Mesenchymal stem cell (in vitro differentiated cells and primary cell): ENCODE measurements at regions not wholly inside any gene's neighbourhood (a gene's known extent, or its start where the extent isn't known, plus 50 kb on each side); places are given as distances from the start of the nearest gene placed in this dataset.

Experiments
- DNase-seq: peaks from one replicate; pipeline ENCODE4 v3.0.0-alpha.2; 2013
- H2AFZ ChIP-seq: one replicate; pipeline ENCODE4 v1.6.1; 2013; ENCODE audit warnings: low read depth, mild to moderate bottlenecking, control low read depth, inconsistent platforms, low read length, moderate library complexity
- H2AK5ac ChIP-seq: 2 replicates; pipeline ENCODE4 v1.6.1; 2013; ENCODE audit warnings: low read length, moderate library complexity, mild to moderate bottlenecking, inconsistent platforms; ENCODE audit not compliant: severe bottlenecking
- H2BK120ac ChIP-seq: one replicate; pipeline ENCODE4 v1.6.1; 2013; ENCODE audit warnings: low read depth, mild to moderate bottlenecking, inconsistent platforms, low read length, moderate library complexity
- H2BK12ac ChIP-seq, 2 experiments: one replicate each; pipeline ENCODE4 v1.6.1; 2013; ENCODE audit warnings: inconsistent platforms in 2 of 2, low read length in 2 of 2, mild to moderate bottlenecking in 2 of 2, moderate library complexity in 2 of 2, control low read depth in 1 of 2
- H2BK15ac ChIP-seq: one replicate; pipeline ENCODE4 v1.6.1; 2013; ENCODE audit warnings: mild to moderate bottlenecking, low read depth, inconsistent platforms; ENCODE audit not compliant: poor library complexity, severe bottlenecking
- H2BK5ac ChIP-seq: 2 replicates; pipeline ENCODE4 v1.6.1; 2013; ENCODE audit warnings: low read depth, mild to moderate bottlenecking, low read length, control low read depth, inconsistent platforms; ENCODE audit not compliant: poor library complexity, severe bottlenecking
- H3K14ac ChIP-seq, 2 experiments: one replicate each; pipeline ENCODE4 v1.6.1; 2013; ENCODE audit warnings: inconsistent platforms in 2 of 2, low read length in 2 of 2, control low read depth in 1 of 2, mild to moderate bottlenecking in 1 of 2, moderate library complexity in 1 of 2
- H3K18ac ChIP-seq, 2 experiments: one replicate each; pipeline ENCODE4 v1.6.1; 2013; ENCODE audit warnings: inconsistent platforms in 2 of 2, low read length in 2 of 2, control low read depth in 1 of 2, low read depth in 1 of 2, mild to moderate bottlenecking in 1 of 2
- H3K23ac ChIP-seq, 2 experiments: one replicate each; pipeline ENCODE4 v1.6.1; 2013; ENCODE audit warnings: inconsistent platforms in 2 of 2, low read length in 2 of 2, mild to moderate bottlenecking in 2 of 2, moderate library complexity in 2 of 2, control low read depth in 1 of 2
- H3K27ac ChIP-seq: 2 replicates; pipeline ENCODE4 v1.5.1; 2013; ENCODE audit warnings: mild to moderate bottlenecking, moderate library complexity, low read length, control low read depth, inconsistent platforms; ENCODE audit not compliant: poor library complexity, severe bottlenecking
- H3K27me3 ChIP-seq, 2 experiments: 2 replicates each; pipeline versions ENCODE4 v1.6.1 to v1.7.0; 2013; ENCODE audit warnings: low read length in 2 of 2, mild to moderate bottlenecking in 2 of 2, moderate library complexity in 2 of 2, control low read depth in 1 of 2, inconsistent platforms in 1 of 2; ENCODE audit not compliant: control insufficient read depth in 1 of 2, insufficient read depth in 1 of 2
- H3K36me3 ChIP-seq, 2 experiments: 2 replicates each; pipeline versions ENCODE4 v1.6.1 to v1.7.0; 2013; ENCODE audit warnings: low read length in 2 of 2, control low read depth in 1 of 2, inconsistent platforms in 1 of 2, low read depth in 1 of 2, mild to moderate bottlenecking in 1 of 2; ENCODE audit not compliant: insufficient read depth in 2 of 2, control insufficient read depth in 1 of 2
- H3K4ac ChIP-seq, 2 experiments: one replicate each; pipeline ENCODE4 v1.6.1; 2013; ENCODE audit warnings: inconsistent platforms in 2 of 2, low read length in 2 of 2, mild to moderate bottlenecking in 2 of 2, moderate library complexity in 2 of 2, control low read depth in 1 of 2, low read depth in 1 of 2
- H3K4me1 ChIP-seq: 2 replicates; pipeline ENCODE4 v1.6.1; 2013; ENCODE audit warnings: low read depth, low read length, control low read depth; ENCODE audit not compliant: control insufficient read depth, insufficient read depth
- H3K4me2 ChIP-seq: 2 replicates; pipeline ENCODE4 v1.6.1; 2013; ENCODE audit warnings: low read length, mild to moderate bottlenecking, inconsistent platforms; ENCODE audit not compliant: poor library complexity, severe bottlenecking
- H3K4me3 ChIP-seq, 2 experiments: 2 replicates each; pipeline versions ENCODE4 v1.5.1 to v1.7.0; 2013; ENCODE audit warnings: low read length in 2 of 2, mild to moderate bottlenecking in 2 of 2, control low read depth in 1 of 2, low read depth in 1 of 2; ENCODE audit not compliant: insufficient read depth in 1 of 2
- H3K79me1 ChIP-seq: replicated peaks from 2 replicates; pipeline ENCODE4 v1.6.1; 2013; ENCODE audit warnings: mild to moderate bottlenecking, control low read depth, low read length, inconsistent platforms; ENCODE audit not compliant: poor library complexity, severe bottlenecking
- H3K9ac ChIP-seq: 2 replicates; pipeline ENCODE4 v1.7.0; 2013; ENCODE audit warnings: mild to moderate bottlenecking, low read length, moderate library complexity
- H3K9me3 ChIP-seq: 2 replicates; pipeline ENCODE4 v1.7.0; 2013; ENCODE audit warnings: mild to moderate bottlenecking, low read length; ENCODE audit not compliant: control insufficient read depth
- H4K8ac ChIP-seq: one replicate; pipeline ENCODE4 v1.6.1; 2013; ENCODE audit warnings: inconsistent platforms, mild to moderate bottlenecking, low read length, moderate library complexity
- H4K91ac ChIP-seq: one replicate; pipeline ENCODE4 v1.6.1; 2013; ENCODE audit warnings: mild to moderate bottlenecking, low read length, inconsistent platforms
- WGBS: methylation state at CpG from one replicate; pipeline ENCODE4 v1.1.7; 2013; ENCODE audit warnings: mixed read lengths; 5-methylcytosine and 5-hydroxymethylcytosine counted together

- H3K4me2 ChIP-seq, result no peak overlapping the region
- no peak overlapping the region for H2BK120ac ChIP-seq
- no peak overlapping the region for H2AFZ ChIP-seq
- H3K18ac ChIP-seq, result no peak overlapping the region
- no peak overlapping the region for H4K8ac ChIP-seq
- H3K36me3 ChIP-seq, result no peaks in the 10 kb centered on the region
- H4K91ac ChIP-seq, result no peak overlapping the region
- no peak overlapping the region for H2BK15ac ChIP-seq
- H3K27me3 ChIP-seq, result no peaks in the 10 kb centered on the region
- no peak overlapping the region for H3K23ac ChIP-seq
- H3K9ac ChIP-seq, result no peak overlapping the region
- H2BK5ac ChIP-seq, result no peak overlapping the region
- H3K4ac ChIP-seq, result no peak overlapping the region
- no peak overlapping the region for H2AK5ac ChIP-seq
- no peak overlapping the region for H3K14ac ChIP-seq
- no peak overlapping the region for H2BK12ac ChIP-seq
- no peak overlapping the region for H3K27ac ChIP-seq
- H3K9me3 ChIP-seq, result peaks cover 3% of the 10 kb centered on the region
- no peaks in the 10 kb centered on the region for H3K4me1 ChIP-seq
- DNase-seq, result no peak
- no peak overlapping the region for H3K4me3 ChIP-seq
- no peaks in the 10 kb centered on the region for H3K79me1 ChIP-seq
- 94% methylated on average over 3 of the region's 3 CpGs for WGBS
Observed at GRCh38 chr5:130666462-130666861, 498.6 kb downstream of the HINT1 start.

GRCh38 chr5:130652176-130652575 is 512.9 kb downstream of the HINT1 start:
- no peak overlapping the region for H3K18ac ChIP-seq
- no peaks in the 10 kb centered on the region for H3K36me3 ChIP-seq
- no peak overlapping the region for H2BK15ac ChIP-seq
- no peak overlapping the region for H2AFZ ChIP-seq
- DNase-seq, result peak; percentile 84
- WGBS, result 3% methylated on average over 2 of the region's 2 CpGs
- H3K9ac ChIP-seq, result no peak overlapping the region
- no peak overlapping the region for H2BK5ac ChIP-seq
- no peak overlapping the region for H3K4me2 ChIP-seq
- H3K4ac ChIP-seq, result no peak overlapping the region
- no peak overlapping the region for H3K27ac ChIP-seq
- peaks cover 1% of the 10 kb centered on the region for H3K4me1 ChIP-seq
- H4K91ac ChIP-seq, result no peak overlapping the region
- H3K23ac ChIP-seq, result no peak overlapping the region
- no peak overlapping the region for H3K14ac ChIP-seq
- H2AK5ac ChIP-seq, result no peak overlapping the region
- H3K4me3 ChIP-seq, result no peak overlapping the region
- no peak overlapping the region for H4K8ac ChIP-seq
- H3K79me1 ChIP-seq, result no peaks in the 10 kb centered on the region
- H2BK120ac ChIP-seq, result no peak overlapping the region
- H2BK12ac ChIP-seq, result no peak overlapping the region
- H3K27me3 ChIP-seq, result no peaks in the 10 kb centered on the region
- no peaks in the 10 kb centered on the region for H3K9me3 ChIP-seq

GRCh38 chr5:130651440-130651839 is 513.6 kb downstream of the HINT1 start:
- Histone ChIP-seq H2BK15ac (no peak overlapping the region), H3K36me3 (no peaks in the 10 kb centered on the region), H4K8ac (no peak overlapping the region), H3K4ac (no peak overlapping the region), H2BK12ac (no peak overlapping the region), H2AFZ (no peak overlapping the region), H3K27ac (no peak overlapping the region), H3K79me1 (no peaks in the 10 kb centered on the region), H2AK5ac (no peak overlapping the region), H2BK5ac (no peak overlapping the region), H3K27me3 (no peaks in the 10 kb centered on the region), H3K4me2 (no peak overlapping the region), H3K9me3 (no peaks in the 10 kb centered on the region), H3K18ac (no peak overlapping the region), H2BK120ac (no peak overlapping the region), H3K14ac (no peak overlapping the region), H3K4me3 (no peak overlapping the region), H3K23ac (no peak overlapping the region), H4K91ac (no peak overlapping the region), H3K9ac (no peak overlapping the region), H3K4me1 (peaks cover 1% of the 10 kb centered on the region)
- no peak for DNase-seq
- 84% methylated on average over 1 of the region's 1 CpG for WGBS

GRCh38 chr5:130643321-130643720 is 521.7 kb downstream of the HINT1 start:
- H3K23ac ChIP-seq, result no peak overlapping the region
- no peak overlapping the region for H3K4ac ChIP-seq
- no peaks in the 10 kb centered on the region for H3K79me1 ChIP-seq
- H3K14ac ChIP-seq, result no peak overlapping the region
- WGBS, result 91% methylated on average over 4 of the region's 5 CpGs
- no peak overlapping the region for H2AFZ ChIP-seq
- peaks cover 6% of the 10 kb centered on the region for H3K9me3 ChIP-seq
- H3K27ac ChIP-seq, result no peak overlapping the region
- no peak overlapping the region for H3K9ac ChIP-seq
- no peaks in the 10 kb centered on the region for H3K4me1 ChIP-seq
- no peak overlapping the region for H2BK5ac ChIP-seq
- no peaks in the 10 kb centered on the region for H3K27me3 ChIP-seq
- H3K4me2 ChIP-seq, result no peak overlapping the region
- no peak overlapping the region for H4K8ac ChIP-seq
- H3K4me3 ChIP-seq, result no peak overlapping the region
- no peak overlapping the region for H4K91ac ChIP-seq
- H3K36me3 ChIP-seq, result no peaks in the 10 kb centered on the region
- H3K18ac ChIP-seq, result no peak overlapping the region
- no peak overlapping the region for H2BK120ac ChIP-seq
- H2BK12ac ChIP-seq, result no peak overlapping the region
- H2AK5ac ChIP-seq, result no peak overlapping the region
- no peak for DNase-seq
- no peak overlapping the region for H2BK15ac ChIP-seq
